CD4-positive, alpha-beta T cell treated with Interleukin-15 for 4 hours (primary cell): ENCODE measurements at regions not wholly inside any gene's neighbourhood (a gene's known extent, or its start where the extent isn't known, plus 50 kb on each side); places are given as distances from the start of the nearest gene placed in this dataset.

Experiments
- DNase-seq: peaks from one replicate; pipeline ENCODE4 v3.0.0-alpha.2; 2020; ENCODE audit warnings: low spot score

DNA sequence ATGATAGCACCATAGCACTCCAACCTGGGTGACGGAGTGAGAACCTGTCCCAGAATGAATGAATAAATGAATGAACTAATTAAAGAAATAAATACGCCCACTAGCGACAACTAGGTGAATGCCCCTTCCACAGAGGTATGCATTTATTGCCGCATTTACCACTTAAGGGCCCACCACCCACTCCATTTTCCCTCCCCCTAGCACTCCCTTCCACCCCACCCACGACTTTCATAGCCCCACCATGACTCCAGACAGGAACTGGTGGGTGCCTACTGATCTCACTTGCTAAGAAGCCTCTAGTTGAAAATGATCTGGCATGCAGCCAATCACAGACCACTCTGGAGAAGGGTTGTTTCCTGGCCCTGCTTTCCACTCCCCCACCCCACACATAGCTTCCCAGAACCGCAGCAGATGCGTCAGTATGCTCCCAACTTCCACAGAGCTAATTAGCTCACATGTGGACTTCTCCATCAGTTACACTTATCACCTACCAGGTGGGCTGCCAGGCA is 167.6 kb downstream of the WT1 start:
- no peak for DNase-seq

DNA sequence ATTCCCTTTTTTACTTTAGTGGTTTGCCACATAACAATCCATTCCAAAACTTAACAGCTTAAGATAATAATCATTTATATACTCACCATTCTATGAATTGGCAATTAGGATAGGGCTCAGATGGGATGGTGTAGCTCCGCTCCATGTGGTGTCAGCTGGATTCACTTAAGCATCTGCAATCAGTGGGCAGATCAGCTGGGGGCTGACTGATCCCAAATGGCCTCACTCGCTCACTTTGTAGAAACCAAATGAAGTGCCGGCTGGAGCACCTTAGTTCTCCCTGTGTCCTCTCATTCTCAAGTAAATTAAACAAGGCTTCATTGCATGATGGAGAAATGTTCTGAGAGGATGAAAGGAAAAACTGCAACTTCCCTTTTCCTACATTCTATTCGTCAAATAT is 161.4 kb downstream of the WT1 start:
- no peak for DNase-seq

DNA sequence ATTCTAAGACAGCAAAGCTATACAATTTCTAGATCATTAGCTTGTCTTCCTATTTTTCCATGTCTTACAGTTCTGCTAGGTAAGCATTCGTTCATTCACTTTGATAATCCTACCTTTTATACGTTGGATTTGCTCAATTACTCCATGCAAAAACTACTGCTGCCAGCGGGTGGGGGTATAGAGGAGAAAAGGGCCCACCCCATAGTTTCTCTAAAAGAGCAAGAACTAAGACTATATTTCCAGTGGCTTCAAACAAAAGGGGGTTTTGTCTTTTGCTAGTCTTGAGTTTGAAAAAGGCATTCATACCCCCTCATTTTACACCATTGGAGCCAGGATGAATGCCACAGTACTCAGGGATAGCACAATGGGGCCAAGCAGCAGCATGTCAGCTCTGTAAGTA is 155.7 kb downstream of the WT1 start:
- DNase-seq = no peak

DNA sequence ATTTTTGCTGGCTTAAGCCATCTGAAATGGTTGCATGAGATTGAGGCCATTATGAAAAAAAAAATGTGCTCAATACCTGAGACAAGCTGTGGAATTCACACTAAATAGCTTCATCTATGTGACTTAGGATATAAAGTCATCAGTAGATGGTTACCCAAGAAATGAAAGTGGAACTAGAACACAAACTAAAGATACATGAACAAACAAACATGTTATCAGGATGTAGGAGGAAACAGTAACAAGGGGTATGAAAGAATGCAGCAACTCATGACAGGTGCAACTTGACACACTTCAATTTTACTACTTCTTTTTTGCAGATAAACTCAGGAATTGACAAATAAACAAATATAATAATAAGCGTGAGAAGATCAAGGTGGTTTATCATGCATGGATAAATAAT is 155.0 kb downstream of the WT1 start:
- DNase-seq = no peak

DNA sequence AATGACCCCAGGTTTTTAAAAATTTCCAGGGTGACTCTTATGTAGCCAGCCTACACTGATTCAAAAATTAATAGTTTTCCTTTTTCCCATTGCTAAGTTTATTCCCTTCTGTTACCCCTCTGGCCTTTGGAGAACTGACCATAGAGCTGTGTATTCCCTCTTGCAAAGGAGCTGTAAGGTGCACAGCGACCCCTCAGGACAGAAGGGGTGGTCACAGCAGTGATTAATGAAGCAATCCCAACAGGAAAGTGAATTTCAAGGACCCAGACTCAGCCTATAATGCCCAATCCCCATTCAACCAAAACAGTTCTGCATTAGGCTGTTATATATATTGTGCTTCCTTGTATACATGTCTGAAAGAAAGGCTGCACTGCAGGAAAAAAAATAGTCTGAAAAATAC is 147.1 kb downstream of the WT1 start:
- DNase-seq = no peak

DNA sequence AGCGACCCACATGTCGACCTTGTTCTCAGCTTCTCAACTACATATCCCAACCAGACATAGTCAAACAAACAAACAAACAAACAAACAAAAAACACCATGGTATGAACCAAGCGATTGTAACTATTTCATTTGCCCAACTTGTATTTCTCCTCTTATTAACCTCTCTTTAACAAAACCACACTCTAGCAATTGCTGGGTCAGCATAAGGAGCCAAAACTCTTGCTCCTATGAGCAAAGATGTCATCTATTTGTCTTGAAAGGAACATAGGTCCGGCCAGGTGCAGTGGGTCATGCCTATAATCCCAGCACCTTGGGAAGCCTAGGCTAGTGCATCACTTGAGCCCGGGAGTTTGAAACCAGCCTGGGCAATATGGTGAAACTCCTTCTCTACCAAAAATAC is 145.6 kb downstream of the WT1 start:
- no peak for DNase-seq

DNA sequence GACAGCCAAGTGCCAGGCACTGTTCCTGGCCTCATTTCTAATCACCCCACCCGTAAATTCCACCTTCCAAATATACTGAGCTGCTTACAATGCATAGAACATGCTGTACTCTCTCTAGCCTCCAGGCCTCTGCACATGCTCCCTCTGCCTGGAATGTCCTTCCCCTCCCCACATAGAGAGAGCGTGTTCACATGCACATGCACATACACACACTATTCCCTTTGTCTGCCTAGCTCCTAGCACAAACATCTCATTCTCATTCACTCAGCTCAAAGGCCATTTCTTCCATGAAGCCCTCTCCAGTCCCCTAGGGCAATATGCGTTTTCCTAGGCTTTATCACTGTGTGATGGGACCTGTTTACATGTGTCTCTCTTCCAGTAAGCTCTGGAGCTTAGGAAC is 144.6 kb downstream of the WT1 start:
- DNase-seq = no peak

DNA sequence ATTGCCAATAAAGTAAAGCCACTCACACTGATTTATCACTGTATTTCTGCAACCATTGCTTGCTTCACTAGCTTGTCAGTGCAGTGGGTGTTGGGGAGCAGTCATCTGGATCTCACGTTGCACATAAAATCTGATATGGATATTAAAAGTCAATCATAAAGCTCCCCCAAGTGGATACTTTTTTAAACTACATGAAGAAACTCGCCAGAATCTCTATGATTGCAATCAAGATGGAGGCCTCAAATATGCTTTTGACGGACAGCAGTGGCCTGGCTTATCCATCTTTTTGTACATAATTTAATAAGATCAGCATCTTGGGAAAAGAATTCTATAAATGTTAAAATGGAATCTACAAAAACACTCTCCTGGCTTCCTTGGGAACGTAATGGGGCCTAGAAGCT is 137.7 kb downstream of the WT1 start:
- no peak for DNase-seq

DNA sequence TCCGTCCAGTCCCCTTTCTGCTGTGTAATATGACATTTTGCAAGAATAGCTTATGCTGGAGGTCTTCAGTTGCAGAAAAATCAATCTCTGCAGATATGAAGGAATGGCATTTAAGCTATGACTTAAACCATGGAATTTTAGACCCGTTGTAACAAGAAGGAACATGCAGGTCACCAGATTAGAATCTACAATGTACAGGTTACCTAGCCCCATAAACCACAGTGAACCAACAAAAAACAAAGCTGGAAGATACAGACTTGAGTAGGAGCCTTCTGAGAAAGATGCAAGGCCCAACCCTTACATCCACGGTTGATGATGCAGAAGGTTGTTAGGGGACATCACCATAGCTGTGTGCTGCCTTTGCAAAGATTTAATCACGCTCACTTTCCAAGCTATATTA is 132.5 kb downstream of the WT1 start:
- no peak for DNase-seq

DNA sequence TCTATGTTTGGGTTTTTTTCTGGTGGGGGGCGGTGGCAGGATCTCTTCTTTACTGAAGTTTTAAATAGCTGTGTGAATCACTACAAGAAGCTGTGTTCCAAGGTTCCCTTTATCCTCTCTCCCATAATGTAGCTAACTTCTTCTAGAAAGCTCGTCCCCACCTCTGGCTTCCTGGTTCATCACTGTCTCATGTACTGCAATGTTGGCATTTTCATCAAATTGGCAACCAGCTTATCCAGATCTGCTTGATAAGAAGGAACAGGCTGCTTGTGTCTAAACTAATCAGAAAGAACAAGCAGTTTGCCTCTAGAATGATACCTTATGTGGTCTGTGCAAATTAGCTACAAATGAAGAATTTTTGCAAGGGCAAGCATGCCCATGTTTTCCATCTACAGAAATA is 130.8 kb downstream of the WT1 start:
- DNase-seq = no peak

DNA sequence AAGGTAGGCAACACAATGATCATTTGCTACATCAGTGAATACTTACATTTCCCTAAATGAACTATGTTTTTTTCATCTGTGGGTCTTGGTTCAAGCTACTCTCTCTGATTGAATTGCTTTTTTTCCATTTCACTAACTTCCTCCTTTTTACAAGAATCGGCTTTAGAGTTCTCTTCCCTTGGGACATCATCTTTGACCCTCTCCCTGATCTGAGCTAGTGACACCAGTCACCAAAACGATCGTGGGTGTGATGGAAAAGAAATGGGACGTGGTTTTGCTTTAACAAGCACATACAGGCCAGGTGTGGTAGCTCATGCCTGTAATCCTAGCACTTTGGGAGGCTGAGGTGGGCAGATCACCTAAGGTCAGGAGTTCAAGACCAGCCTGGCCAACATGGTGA is 129.9 kb downstream of the WT1 start:
- DNase-seq = no peak

DNA sequence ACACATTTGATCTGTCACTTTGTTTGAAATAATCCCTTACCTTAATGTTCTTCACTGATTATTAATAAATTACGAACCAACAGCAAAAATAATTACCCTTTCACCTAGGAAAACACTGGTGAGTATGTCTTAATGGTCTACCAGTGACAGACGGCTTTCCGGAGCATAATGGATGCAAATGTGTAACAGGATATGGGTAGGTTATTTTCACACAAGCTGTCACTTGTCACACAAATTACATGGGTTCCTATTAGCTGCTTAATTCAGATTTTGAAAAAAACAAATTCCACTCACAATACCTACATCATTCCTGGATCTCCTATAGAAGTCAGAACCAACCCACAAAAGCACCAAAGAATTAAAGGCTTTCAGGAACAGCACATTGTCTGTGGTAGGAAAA is 127.9 kb downstream of the WT1 start:
- no peak for DNase-seq

DNA sequence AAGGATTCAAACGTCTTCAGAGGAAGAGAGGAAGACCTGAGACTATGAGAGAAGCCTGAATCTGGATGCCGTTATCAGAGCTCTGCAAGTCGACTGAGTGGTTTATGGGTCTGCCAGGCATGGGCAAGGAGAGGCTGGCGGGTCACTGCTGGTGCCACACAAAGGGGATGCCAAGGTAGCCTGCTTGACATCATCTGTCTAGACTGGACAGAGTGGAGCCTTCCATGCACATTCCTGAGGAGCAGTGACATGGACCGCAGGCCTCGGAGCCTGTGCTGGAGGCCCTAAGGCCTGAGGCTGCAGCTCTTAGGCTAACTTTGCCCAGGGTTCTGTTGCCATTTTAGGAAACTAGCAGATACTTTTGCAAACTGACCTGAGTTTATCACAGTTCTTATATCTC is 127.4 kb downstream of the WT1 start:
- no peak for DNase-seq

DNA sequence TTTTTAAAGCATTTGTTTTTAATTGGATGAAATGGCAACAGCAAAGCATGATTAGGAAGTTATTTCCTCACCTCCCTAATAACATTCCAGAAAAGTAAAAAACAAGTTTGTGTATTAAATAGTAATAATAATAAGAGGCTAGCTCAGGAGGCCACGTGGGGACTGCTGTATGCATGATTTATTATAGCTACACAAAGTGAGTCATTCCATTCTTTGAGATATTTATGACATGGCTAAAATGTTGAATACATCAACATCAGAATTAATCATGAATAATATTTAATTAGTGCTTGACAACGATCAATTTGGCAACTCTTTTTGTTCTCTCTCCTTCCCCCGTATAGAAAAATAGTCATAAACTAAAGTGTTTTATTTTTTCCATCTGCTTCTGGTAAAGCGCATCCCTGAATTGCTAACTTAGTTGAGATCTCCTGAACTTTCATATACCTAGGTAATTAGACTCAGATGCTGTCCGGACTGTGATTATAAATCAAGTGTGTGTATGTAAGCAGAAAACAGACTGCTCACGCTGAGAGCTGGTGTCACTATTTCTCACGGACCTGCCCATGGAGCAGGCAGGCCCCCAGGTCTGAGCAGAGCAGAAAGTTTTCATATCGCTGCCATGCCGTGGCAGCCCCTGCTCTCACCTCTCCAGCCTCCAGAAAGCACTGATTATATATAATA is 125.7 kb downstream of the WT1 start:
- DNase-seq = no peak

DNA sequence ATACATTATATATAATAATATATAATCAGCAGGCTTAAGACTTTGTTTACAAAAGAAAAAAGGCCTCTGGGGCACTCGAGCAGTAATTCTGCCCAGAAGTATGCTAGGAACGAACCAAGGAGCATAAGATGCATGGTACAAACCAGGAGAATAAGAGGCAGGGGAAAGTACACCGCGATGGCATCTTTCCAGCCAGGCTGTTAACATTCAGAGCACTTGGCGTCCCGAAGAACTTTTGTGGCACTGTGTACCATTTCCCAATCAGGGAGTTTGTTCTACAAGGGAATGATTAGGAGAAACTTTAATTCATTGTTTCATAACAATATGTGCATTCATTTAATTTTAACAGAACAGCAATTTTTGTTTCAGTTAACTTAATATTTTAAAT is 125.1 kb downstream of the WT1 start:
- DNase-seq = no peak

DNA sequence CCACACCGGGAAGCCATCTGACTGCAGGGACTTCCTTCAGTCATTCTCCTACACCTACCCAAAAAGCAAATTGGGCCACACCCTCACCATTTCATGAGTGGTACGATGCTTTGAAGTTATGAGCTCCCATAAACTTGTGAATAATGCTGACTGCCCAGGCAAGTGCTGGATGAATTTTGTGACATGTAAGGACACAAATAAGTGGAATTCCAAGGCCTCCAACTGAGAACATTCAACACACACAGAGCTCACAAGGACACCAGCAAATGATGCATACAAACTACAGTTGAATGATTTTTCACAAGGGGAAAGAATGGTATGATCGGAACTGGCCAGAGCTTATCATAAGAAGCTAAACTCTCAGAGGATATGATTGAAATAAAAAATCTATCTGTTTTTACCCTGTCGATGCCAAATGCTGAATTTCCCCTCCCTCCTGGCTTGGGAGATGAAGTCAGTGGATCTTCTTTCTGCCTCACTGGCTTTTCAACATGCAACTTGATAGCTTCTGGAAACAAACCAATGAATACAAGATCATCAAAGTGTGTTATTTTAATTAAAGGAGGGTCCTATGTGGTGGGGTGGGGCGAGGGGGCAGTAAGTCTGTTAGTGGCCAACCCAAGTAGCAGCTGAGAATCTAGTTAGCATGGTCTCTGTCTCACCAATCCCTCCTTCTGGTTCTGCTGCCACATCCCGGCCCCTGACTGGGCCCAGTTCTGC is 123.8 kb downstream of the WT1 start:
- DNase-seq = no peak

DNA sequence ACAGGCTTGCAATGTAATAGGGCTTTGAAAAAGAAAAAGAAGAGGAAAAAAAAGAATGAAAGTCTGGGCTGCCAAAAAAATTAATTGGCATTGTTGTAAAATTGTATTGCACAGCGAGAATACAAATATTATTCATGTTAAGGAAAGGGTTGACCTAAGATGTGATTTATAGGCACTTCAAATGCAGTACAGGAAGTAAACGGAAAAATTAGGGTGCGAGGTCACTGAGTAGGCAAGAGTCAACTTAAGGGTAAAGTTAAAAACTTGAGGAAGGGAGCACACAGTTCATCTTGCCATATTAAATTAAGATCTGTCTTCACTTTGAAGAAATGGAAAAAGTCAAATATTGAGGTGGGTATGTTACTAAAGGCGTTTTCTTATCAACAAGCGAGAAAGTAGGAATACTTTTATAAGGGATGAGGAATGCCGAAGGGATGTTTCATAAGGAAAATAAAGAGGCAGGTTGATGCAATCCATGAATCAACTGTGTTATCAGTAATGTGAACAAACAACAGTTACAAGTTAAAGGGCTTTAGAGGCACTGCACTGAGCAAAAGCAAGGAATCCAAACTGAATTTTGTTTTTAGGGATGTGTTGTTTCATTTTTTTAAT is 123.0 kb downstream of the WT1 start:
- no peak for DNase-seq

DNA sequence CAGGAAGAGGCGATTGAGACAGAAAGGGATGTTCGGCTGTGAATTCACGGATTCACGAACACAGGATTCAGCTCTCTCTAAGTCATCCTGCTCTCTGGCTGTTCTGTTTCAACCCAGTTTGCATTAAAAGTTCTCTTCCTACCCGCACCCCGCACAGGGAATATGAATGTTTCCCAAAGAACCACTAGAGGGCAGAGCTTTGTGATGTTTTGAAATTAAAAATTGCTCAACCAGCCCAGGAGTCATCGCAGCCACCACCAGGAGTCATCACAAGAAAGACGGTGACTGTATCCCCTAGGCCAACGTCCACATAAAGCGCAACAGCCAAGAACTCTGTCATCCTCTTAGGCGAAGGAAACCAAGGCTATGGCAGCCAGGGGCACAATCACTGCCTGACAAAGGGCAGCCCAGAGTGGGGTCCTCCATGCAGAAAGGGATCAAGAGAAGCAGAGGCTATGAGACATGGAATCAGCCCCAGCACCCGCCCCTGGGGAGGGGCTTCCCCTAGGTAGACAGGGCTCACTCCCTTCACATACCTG is 122.4 kb downstream of the WT1 start:
- DNase-seq = peak; percentile 23

DNA sequence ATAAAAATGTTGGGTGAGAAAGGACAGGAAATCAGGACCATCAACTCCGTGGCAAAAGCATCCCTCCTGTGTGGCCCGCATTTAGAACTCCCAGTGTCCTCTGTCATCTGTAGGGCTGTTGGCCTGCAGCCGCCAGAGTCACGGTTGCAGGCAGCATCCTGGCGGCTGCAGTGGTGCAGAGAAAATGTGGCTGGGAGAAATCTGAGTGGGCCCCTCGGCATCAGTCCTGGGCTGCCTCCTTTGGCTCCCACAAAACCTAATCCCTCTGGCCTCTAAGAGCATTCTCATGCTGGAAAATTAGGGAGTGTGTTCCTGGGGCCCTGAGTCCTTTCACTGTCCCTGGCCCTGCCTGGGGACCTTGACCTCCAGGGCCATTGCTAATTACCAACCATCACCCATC is 121.9 kb downstream of the WT1 start:
- no peak for DNase-seq

DNA sequence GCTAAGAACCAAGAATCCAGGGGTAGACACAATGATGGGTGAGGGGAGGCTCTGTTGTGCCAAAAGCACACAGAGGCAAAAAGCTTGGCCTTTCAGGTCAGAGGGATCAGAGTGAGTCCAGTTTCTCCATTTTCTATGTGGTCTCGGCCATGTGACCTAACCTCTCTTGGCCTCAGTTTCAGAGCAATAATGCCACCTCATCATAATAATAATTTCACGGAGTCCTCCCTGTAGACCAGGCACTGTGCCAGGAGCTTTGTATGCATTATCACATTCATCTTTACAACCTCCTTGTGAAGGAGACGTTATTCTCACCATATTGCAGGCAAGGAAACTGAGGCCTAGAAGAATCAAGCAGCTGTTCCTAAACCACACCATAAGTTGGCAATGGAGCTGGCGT is 120.2 kb downstream of the WT1 start:
- DNase-seq = no peak

DNA sequence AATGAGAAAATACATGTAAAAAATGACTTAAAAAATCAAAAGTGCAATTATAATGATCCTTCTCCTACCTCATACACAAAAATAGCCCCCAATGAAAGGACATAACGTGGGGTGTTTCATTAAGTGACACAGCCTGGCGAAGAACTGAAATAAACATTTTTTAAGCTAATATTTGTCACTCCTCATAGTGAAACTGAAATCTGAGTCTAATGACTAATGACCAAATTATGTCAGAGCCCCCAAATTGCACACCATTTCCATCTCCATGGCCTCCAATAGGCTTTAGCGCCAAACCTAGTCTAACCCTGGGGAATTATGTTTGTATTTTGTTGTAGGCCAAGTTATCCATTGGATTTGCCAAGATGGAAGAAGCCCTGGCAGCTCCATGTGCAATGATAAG is 119.1 kb downstream of the WT1 start:
- no peak for DNase-seq

DNA sequence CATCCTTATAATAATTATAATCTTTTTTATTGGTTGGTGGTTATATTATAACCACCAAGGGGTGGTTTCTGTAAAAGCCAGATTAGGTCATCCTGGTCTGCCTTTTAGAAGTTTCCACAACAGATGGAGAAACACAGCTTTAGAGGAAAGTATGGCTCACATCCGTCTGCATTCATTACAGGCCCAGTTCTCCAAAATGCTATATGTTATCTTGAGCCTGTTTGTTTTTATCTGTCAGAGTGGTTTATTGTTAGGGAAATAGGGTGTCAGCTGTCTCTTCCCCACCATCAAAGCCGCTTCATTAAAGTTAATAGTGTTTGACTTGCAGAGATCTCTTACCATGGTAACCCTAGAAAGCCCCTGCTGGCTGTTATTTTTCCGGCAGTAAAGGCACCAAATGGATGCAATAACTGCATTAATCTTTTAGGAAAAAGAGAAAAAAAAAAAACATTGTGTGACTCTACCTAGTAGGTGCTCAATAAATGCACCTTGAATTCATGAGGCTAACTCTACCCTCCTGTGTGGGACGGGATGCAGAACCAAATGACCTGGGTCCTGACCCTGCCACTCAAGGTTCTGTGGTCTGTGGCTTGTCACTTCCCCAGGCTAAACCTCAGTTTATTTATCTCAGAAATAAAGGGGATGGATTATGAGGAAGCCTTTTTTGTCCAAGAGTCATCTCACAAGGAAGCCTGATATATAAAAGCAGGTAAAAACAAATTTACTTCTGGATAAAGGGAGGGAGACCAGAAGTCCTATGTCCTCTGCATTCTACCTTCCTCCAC is 118.3 kb downstream of the WT1 start:
- DNase-seq = no peak
